Omental fat pad (tissue), 3 donors: ENCODE measurements at regions not wholly inside any gene's neighbourhood (a gene's known extent, or its start where the extent isn't known, plus 50 kb on each side); places are given as distances from the start of the nearest gene placed in this dataset.

Experiments used
- ATAC-seq: fragments of 150-250 bp; one replicate; pipeline ENCODE4 v1.9.1; 2016; ENCODE audit warnings: mild to moderate bottlenecking, moderate library complexity; ENCODE audit not compliant: low FRiP score
- DNase-seq: peaks from one replicate; pipeline ENCODE4 v3.0.0-alpha.2; 2019; ENCODE audit warnings: low spot score
- CTCF ChIP-seq, 3 donors: fragments of 450-650 bp; IDR thresholded peaks; one replicate each; pipeline ENCODE4 v1.5.1; 2016 to 2017; ENCODE audit warnings: antibody characterized with exemption in 3 of 3, mild to moderate bottlenecking in 3 of 3, moderate library complexity in 2 of 3

GRCh38 chr14:101028971-101029667 is 125.6 kb upstream of the RTL1 start:
- TF ChIP-seq CTCF (IDR thresholded peaks at IDR 0.05): no peak
- no peak for ATAC-seq
- DNase-seq: no peak

- DNase-seq (no peak), ATAC-seq (no peak)
- no peak for TF ChIP-seq CTCF (IDR thresholded peaks at IDR 0.05)
Measured at GRCh38 chr14:101029668-101030290, 126.3 kb upstream of the RTL1 start.

- no peak for DNase-seq
- TF ChIP-seq CTCF (IDR thresholded peaks at IDR 0.05): no peak
- no peak for ATAC-seq
Measured at GRCh38 chr14:101030586-101030985, 127.1 kb upstream of the RTL1 start.

- DNase-seq: no peak
- no peak for TF ChIP-seq CTCF (IDR thresholded peaks at IDR 0.05)
- no peak for ATAC-seq
Measured at GRCh38 chr14:101031186-101031585, 127.7 kb upstream of the RTL1 start.

GRCh38 chr14:101031721-101032120 is 128.2 kb upstream of the RTL1 start:
- TF ChIP-seq CTCF (IDR thresholded peaks at IDR 0.05): no peak
- no peak for ATAC-seq
- DNase-seq: no peak

GRCh38 chr14:101032433-101032832 is 128.9 kb upstream of the RTL1 start:
- TF ChIP-seq CTCF (IDR thresholded peaks at IDR 0.05): no peak
- ATAC-seq: no peak

GRCh38 chr14:101033006-101033405 is 129.5 kb upstream of the RTL1 start:
- no peak for TF ChIP-seq CTCF (IDR thresholded peaks at IDR 0.05)
- no peak for DNase-seq
- ATAC-seq: no peak

More at GRCh38 chr14:101032433-101032832, 128.9 kb upstream of the RTL1 start:
- DNase-seq: no peak
